Immature natural killer cell (primary cell): ENCODE measurements at regions not wholly inside any gene's neighbourhood (a gene's known extent, or its start where the extent isn't known, plus 50 kb on each side); places are given as distances from the start of the nearest gene placed in this dataset.

Source experiments
- DNase-seq, 3 donors: peaks; one replicate each; pipeline ENCODE4 v3.0.0; 2022; ENCODE audit warnings: mixed read lengths in 1 of 3
- H3K27ac Mint-ChIP-seq, 6 donors: one replicate each; pipeline ENCODE4 v1.8.0; 2020; ENCODE audit warnings: mixed read lengths in 6 of 6, mild to moderate bottlenecking in 5 of 6, inconsistent platforms in 4 of 6, moderate library complexity in 3 of 6
- H3K27me3 Mint-ChIP-seq, 3 donors: one replicate each; pipeline ENCODE4 v1.8.0; 2020 to 2021; ENCODE audit warnings: low read depth in 3 of 3, mild to moderate bottlenecking in 3 of 3, mixed read lengths in 3 of 3, moderate library complexity in 3 of 3, inconsistent platforms in 1 of 3
- H3K36me3 Mint-ChIP-seq, 3 donors: one replicate each; pipeline ENCODE4 v1.8.0; 2020; ENCODE audit warnings: mixed read lengths in 3 of 3, inconsistent platforms in 2 of 3, mild to moderate bottlenecking in 2 of 3
- H3K4me1 Mint-ChIP-seq, 2 donors: one replicate each; pipeline ENCODE4 v1.8.0; 2020; ENCODE audit warnings: inconsistent platforms in 2 of 2, mild to moderate bottlenecking in 2 of 2, mixed read lengths in 2 of 2, moderate library complexity in 1 of 2
- H3K4me3 Mint-ChIP-seq, 5 donors: one replicate each; pipeline ENCODE4 v1.8.0; 2020; ENCODE audit warnings: mild to moderate bottlenecking in 5 of 5, mixed read lengths in 5 of 5, inconsistent platforms in 3 of 5, moderate library complexity in 3 of 5
- H3K9me3 Mint-ChIP-seq, 6 donors: one replicate each; pipeline ENCODE4 v1.8.0; 2020; ENCODE audit warnings: mild to moderate bottlenecking in 6 of 6, mixed read lengths in 6 of 6, inconsistent platforms in 4 of 6, moderate library complexity in 3 of 6

DNA sequence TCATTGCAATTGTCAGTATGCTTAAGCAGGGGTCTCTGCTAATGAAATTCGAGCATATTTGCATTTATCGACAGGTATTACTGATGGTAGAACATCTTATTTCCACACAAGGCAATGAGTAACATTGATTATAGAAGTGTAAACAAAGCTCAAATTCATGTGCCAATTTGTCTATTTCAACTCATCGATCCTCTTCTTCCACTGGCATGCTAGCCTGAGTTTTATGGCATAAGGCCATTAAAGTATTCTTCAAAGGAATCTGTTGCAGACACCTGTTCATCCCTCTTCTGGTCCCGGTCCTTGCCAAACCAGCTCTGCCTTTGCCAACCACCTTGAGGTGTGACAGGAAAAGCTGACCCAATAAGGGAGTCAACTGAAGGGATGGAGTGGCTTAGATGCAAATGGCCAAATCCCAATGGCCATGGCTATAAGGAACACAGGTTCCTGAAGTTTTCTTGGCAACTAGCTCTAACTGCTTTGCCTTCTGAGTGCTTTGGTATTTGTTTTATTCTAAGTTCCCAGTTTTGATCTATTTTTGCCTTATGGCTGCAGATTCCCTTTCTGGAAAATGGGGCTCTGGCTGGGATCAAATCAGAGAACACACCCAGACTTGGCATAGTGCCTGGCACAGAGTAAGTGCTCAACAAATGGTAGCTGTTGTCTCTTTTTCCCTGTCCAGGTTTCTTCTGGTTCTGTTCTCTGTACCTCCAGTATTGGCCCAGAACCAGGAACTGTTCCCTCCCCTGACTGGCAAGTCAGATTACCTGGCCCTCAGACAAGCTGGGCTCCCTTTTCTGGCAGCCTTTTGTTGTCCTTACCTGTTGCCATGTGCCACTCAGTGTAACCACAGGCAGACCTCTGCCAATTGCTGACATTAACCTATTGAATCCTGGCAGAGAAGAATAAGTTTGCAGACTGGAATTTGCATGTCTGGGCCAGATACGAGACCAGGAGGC, 63.1 kb downstream of the RTL9 start:
- Mint-ChIP-seq H3K27me3 (peaks cover 0 to 7% (median 6%) of the 10 kb centered on the region in 3 donors), H3K9me3 (peaks cover 0 to 2% (median 0%) of the 10 kb centered on the region in 6 donors), H3K4me3 (no peak overlapping the region), H3K27ac (no peak overlapping the region), H3K4me1 (no peaks in the 10 kb centered on the region), H3K36me3 (no peaks in the 10 kb centered on the region)
- no peak for DNase-seq

DNA sequence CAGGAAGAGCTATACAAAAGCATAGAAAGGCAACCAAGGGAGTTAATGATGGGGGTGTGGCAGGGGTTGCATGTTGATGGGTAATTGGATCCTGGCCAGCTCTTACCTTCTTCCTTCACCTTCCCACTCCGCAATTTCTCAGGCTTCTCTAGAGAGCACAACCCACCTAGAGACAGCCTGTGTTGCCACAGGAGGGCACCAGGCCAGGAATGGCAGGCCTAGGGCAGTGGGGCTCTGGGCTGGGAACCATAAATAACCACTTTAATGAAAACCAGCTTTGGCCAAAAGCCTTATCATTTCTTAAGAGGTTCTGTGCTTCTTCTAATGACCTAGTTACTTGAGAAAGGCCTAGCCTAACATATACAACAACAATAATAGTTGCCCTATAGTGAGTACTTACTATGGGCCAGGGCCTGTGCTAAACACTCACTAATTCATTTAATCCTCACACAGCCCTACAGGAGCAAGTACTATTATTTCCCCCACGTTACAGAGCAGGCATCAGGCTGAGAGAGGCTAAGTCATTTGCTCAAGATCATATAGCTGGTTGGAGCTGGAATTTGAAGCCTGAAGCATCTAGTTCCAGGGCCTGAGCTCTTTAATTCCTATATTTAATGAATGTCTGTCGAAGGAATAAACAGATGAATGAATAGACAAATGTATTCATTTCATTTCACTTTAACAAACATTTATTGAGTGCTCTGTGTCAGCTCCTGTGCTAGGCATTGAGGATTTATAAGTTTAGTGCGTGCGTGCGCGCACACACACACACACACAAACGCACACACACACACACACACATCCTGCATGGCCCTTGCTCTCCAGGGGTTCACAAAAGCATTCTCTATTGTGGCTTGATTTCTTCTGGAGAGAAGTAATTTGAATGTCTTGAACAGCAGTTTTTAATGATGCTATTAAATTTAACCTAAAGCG, 66.8 kb downstream of the RTL9 start:
- Mint-ChIP-seq H3K4me1 (no peaks in the 10 kb centered on the region), H3K36me3 (no peaks in the 10 kb centered on the region), H3K9me3 (no peaks in the 10 kb centered on the region), H3K4me3 (no peak overlapping the region), H3K27ac (no peak overlapping the region), H3K27me3 (peaks cover 2 to 7% (median 3%) of the 10 kb centered on the region in 3 donors)
- DNase-seq = no peak

DNA sequence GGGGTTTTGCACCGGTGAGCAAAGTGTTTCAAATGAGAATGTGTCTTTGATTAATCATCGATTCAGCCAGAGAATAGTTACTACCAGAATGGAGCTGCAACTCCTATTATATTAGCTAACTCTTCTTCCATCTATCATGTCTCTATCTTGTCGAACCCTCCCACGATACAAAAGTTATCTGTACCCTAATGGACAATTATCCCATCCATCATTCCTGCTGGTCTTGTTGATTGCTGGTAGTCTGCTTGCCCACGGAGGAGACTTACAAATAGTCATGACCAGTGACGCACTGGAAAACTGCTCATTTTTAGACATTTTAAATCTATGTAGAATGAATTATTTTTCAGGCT, 67.5 kb downstream of the RTL9 start:
- Mint-ChIP-seq H3K36me3 (no peaks in the 10 kb centered on the region), H3K4me1 (no peaks in the 10 kb centered on the region), H3K4me3 (no peak overlapping the region), H3K27ac (no peak overlapping the region), H3K9me3 (no peaks in the 10 kb centered on the region), H3K27me3 (peaks cover 2 to 7% (median 3%) of the 10 kb centered on the region in 3 donors)
- no peak for DNase-seq

DNA sequence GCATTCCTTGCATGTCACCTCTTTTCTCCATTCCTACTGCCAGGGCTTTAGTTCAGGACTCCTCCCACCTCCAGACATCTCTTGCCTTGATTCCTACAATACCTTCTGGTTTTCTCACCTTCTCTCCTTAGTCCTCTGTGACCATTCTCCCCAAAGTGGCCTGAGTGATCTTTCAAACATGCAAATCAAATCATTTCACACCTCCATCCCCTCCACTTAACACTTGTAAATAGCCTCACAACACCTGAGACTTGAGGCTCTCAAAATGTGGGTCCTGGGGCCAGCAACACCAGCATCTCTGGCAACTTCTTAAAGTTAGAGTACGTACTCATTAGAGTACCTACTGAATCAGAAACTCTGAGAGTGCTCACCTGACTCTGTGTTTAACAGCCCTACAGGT, 68.4 kb downstream of the RTL9 start:
- H3K9me3 Mint-ChIP-seq = no peaks in the 10 kb centered on the region
- no peaks in the 10 kb centered on the region for H3K36me3 Mint-ChIP-seq
- H3K4me1 Mint-ChIP-seq = no peaks in the 10 kb centered on the region
- peaks cover 6 to 9% (median 7%) of the 10 kb centered on the region in 3 donors for H3K27me3 Mint-ChIP-seq
- DNase-seq = no peak
- H3K27ac Mint-ChIP-seq = no peak overlapping the region
- H3K4me3 Mint-ChIP-seq = no peak overlapping the region

DNA sequence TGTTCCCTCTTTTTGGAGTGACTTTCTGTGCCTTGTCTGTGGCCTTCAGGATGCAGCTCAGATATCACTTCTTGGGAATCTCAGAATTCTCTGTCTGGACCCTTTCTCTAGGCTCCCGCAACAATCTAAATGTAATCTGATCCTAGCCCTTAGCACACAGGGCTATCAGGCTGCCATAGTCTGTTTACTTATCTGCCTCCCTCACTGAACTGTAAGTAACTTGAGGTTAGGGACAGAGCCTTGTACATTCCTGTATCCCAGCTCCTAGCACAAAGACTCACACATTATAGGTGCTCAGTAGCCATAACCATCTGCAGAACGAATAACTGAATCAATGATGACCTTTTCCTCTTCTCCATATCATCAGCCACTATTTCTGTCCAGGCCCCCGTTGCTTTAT, 69.5 kb downstream of the RTL9 start:
- Mint-ChIP-seq H3K27me3 (peaks cover 6 to 10% (median 7%) of the 10 kb centered on the region in 3 donors), H3K9me3 (no peaks in the 10 kb centered on the region), H3K4me3 (no peak overlapping the region), H3K36me3 (no peaks in the 10 kb centered on the region), H3K27ac (no peak overlapping the region), H3K4me1 (no peaks in the 10 kb centered on the region)
- no peak for DNase-seq

DNA sequence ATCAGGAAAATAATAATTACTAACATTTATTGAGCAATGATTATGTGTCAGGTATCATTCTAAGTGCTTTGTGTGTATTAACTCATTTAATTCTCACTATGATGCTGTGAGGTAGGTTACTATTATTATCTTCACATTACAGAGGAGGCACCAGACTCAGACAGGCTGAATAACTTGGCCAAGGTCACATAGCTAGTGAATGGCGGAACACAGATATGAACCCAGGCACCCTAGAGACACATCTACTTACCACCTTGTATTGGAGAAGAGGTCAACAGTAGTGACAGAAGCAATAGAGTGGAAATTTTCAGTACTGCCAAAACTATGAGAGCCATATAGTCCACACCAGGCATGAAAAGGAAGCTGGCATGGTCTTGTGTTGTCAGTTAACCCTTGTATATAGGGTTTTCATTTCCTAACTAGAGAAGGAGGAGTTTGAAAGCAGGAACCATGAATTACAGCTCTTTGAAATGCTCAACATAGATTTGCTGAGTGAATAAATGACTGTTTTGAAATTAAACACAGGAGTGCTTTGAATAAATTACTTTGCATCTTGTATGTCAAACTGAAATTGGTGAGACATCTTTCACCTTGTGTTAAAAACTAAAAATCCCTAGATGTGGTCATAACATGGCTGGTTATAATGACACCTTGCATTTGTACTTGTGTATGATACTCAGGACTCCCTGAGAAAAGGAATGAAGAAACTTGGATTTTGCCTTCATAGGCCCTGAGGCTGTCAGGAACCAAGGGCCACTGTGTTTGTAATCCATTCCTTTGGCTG, 71.8 kb downstream of the RTL9 start:
- Mint-ChIP-seq H3K4me3 (no peak overlapping the region), H3K36me3 (no peaks in the 10 kb centered on the region), H3K4me1 (no peaks in the 10 kb centered on the region), H3K27me3 (peaks cover 6 to 13% (median 7%) of the 10 kb centered on the region in 3 donors), H3K27ac (no peak overlapping the region), H3K9me3 (no peaks in the 10 kb centered on the region)
- DNase-seq = no peak

DNA sequence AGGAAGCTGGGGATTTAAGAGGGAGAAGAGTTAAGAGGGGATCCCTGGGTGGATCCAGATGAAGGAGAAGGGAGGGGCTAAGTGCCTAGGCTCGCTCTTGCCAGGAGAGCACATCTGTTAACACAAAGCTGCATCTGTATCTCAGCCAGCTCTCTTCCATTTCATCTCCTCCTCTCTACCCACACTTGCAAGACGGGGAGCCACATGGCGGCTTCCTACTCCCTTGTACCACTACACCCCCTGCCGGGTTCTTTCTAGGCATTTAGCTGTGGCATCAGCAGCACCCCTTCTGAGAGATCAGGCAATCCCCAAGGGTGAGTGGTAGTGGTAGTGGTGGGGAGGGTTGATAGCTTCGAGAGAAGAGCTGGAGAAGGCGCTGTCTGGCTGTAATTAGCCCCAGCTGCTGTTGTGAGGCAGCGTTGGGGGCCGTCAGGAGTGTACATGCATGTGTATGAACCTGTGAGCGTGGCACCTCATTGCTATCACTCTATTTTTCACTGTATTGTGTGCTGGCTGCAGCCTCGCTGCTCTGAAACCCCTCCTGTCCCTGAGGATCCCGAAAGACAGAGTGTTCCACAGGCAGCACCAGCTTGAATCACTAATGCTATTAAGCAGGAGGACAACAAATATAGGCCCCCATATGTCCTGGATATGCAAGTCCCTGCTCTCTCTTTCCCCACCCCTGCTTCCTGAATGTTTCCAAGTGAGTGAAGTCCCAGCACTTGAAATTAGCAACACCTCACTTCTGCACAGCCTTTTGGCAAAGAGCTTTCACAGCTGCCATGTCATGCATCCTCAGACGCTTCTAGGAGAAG, 73.7 kb downstream of the RTL9 start:
- Mint-ChIP-seq H3K4me1 (no peaks in the 10 kb centered on the region), H3K36me3 (no peaks in the 10 kb centered on the region), H3K27ac (no peak overlapping the region), H3K9me3 (no peaks in the 10 kb centered on the region), H3K4me3 (no peak overlapping the region), H3K27me3 (peaks cover 6 to 14% (median 6%) of the 10 kb centered on the region in 3 donors)
- DNase-seq = no peak

DNA sequence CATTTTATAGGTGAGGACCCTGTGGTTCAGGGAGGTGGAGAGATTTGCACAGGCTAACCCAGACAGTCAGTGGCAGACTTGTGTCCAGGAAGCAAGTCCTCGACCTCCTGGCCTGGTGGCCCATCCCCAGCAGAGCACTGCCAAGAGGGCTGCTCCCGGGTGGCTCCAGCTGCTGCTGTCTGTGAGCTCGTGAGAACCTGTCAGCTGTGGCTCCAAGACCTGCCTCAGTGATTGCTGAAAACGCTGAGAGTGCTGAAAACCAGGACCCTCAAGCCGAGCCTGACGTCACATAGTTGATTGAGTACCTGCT, 74.2 kb downstream of the RTL9 start:
- H3K9me3 Mint-ChIP-seq = no peaks in the 10 kb centered on the region
- peaks cover 5 to 14% (median 6%) of the 10 kb centered on the region in 3 donors for H3K27me3 Mint-ChIP-seq
- H3K4me1 Mint-ChIP-seq = no peaks in the 10 kb centered on the region
- no peak overlapping the region for H3K27ac Mint-ChIP-seq
- no peak for DNase-seq
- H3K4me3 Mint-ChIP-seq = no peak overlapping the region
- no peaks in the 10 kb centered on the region for H3K36me3 Mint-ChIP-seq

DNA sequence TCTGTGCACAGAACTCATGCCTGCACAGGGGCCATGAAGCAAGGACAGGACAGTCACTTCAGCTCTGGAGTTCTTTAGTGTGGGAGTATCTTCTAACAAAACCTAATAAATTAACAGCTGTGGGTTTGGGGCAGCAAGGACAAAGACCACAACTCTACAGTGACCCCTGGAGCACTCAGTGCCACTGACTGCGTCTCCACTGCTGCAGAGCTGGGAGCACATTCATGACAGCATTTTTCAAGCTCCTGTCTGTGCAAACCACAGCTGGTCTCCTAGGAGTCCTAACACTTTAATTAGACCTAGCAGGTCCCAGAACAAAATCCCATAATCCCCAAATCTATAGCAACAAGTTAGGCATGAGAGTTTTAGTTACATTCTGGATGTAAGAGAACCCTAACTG, 76.5 kb downstream of the RTL9 start:
- H3K9me3 Mint-ChIP-seq = no peaks in the 10 kb centered on the region
- DNase-seq = no peak
- H3K4me3 Mint-ChIP-seq = no peak overlapping the region
- no peaks in the 10 kb centered on the region for H3K36me3 Mint-ChIP-seq
- no peaks in the 10 kb centered on the region for H3K4me1 Mint-ChIP-seq
- H3K27ac Mint-ChIP-seq = no peak overlapping the region
- peaks cover 2 to 11% (median 8%) of the 10 kb centered on the region in 3 donors for H3K27me3 Mint-ChIP-seq

DNA sequence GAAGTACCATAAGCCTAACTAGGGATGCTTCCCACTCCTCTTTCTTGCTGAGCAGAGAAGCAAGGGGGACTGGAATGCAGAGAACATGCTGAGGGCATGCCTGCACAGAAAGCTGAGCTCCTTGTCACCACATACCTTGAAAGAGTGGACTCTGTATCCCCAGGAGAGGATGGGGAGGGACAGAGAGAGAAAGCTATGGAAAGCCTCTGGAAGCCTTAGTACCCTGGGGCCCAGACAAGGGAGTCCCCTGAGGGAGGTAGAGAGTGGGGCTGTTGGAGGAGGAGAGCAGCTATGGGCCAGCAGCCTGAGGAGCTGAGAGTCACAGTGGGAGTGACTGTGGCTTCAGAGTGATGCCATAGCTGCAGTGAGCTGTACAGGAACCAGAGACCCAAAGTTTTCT, 77.9 kb downstream of the RTL9 start:
- Mint-ChIP-seq H3K9me3 (no peaks in the 10 kb centered on the region), H3K4me3 (no peak overlapping the region), H3K27me3 (peaks cover 0 to 10% (median 8%) of the 10 kb centered on the region in 3 donors), H3K4me1 (no peaks in the 10 kb centered on the region), H3K36me3 (no peaks in the 10 kb centered on the region), H3K27ac (no peak overlapping the region)
- no peak for DNase-seq

DNA sequence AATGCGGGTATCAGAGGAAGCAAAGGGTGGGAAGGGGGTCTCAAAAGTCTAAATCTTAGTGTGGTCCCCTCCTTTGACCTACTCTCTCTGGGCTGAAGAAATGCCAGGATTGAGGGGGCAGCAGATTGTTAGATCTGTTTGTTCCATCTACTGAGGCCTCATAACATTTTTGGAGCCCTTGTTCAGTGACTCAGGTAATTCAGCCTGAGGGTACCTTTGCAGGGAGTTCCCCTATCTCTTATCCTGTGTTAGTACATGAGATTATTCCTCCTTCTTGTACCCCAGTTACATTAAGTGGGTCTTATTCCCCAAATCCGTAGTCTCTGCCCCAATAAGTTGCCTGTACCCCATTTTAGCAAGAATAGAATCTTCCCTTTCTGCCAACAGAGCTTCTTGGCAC, 79.0 kb downstream of the RTL9 start:
- Mint-ChIP-seq H3K36me3 (no peaks in the 10 kb centered on the region), H3K4me1 (no peaks in the 10 kb centered on the region), H3K9me3 (no peaks in the 10 kb centered on the region), H3K4me3 (no peak overlapping the region), H3K27ac (no peak overlapping the region), H3K27me3 (peaks cover 0 to 4% (median 4%) of the 10 kb centered on the region in 3 donors)
- DNase-seq = no peak

DNA sequence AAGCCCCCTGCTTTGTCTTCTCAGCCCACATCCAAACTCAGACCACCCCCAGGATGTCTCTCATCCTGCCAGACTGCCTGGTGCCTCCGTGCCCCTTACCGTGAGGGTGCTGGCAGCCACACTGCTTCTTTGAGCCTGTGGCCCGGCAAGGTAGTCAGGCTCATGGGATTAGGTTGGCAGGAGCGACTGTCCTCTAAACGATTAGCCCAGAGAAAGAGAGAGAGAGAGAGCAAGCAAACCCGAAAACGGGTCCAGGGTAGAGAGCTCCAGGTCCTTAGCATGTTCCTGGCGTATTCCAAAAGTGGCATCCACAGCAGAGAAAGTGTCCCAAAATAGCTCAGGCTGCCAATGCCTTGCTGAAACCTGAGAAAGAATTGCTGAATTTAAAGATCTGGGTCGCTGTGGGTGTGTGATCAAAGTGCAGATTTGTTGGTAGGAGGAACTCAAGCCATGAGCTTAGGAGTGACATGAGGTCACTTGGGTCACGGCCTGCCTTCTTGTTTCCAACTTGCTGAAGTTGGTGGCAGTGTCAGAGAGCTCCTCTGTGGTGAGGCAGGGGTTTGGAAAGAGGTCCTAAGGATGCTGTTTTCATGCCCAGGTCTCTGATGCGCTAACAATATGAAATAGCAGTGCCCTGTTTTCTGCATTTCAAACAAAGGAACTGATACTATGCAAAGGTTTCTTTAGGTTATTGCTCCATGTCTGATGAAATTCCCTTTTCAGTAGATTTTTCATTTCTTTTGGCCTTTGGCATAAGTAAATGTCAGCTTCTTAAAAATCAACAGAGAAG, 81.6 kb downstream of the RTL9 start:
- no peak for DNase-seq
- Mint-ChIP-seq H3K36me3 (no peaks in the 10 kb centered on the region), H3K27me3 (peaks cover 0 to 9% (median 5%) of the 10 kb centered on the region in 3 donors), H3K4me3 (no peak overlapping the region), H3K4me1 (no peaks in the 10 kb centered on the region), H3K9me3 (no peaks in the 10 kb centered on the region), H3K27ac (no peak overlapping the region)
